CD4-positive, alpha-beta T cell treated with Interferon gamma for 1 hour (primary cell): ENCODE measurements at regions not wholly inside any gene's neighbourhood (a gene's known extent, or its start where the extent isn't known, plus 50 kb on each side); places are given as distances from the start of the nearest gene placed in this dataset.

Source experiments
- DNase-seq: peaks from one replicate; pipeline ENCODE4 v3.0.0-alpha.2; 2020

DNA sequence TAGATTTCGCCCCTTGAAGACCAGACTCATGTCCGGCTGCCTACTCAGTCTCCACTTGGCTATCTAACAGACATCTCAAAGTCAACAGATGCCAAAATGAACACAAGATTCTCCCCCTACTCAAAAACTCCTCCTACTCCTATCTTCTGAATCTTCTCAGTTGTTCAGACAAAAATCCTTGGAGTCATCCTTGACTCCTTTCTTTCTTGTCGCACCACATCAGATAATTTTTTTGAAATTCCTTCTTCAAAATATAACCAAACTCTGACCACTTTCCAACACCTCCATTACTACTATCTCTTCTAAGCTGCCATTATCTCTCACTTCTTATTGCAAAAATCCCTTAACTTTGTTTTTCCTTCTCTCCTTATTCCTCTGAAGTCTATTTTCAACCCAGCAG lies 141.9 kb upstream of the SLC7A14 start:
- no peak for DNase-seq

DNA sequence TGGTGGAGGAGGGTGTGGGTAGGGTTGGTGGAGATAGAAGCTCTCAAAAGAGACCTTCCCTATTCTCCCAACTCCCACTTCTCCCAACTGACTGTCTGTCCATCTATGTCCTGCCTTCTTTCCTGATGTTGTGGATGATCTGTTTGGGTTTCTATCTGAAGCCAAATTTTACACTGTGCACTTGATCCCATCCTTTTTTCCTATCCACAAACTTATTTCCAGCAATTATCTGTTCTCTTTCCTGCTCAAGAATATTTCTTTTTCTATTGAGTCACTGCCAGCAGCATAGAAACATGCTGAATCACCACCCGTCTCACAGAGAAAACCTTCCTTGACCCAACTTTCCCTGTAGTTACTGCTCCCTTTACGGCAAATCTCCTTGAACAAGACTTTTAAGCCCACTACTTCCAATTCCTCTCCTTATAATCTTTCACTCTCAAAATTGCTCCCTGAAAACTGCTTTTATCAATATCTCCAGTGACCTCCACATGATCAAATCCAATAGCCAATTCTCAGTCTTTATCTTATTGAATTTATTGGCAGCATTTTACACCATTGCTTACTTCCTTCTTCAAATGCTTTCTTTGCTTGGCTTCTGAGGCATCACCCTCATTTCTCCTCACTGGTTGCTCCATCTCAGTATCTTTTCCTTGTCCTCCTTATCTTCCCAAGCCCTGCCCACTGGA lies 141.2 kb upstream of the SLC7A14 start:
- no peak for DNase-seq

DNA sequence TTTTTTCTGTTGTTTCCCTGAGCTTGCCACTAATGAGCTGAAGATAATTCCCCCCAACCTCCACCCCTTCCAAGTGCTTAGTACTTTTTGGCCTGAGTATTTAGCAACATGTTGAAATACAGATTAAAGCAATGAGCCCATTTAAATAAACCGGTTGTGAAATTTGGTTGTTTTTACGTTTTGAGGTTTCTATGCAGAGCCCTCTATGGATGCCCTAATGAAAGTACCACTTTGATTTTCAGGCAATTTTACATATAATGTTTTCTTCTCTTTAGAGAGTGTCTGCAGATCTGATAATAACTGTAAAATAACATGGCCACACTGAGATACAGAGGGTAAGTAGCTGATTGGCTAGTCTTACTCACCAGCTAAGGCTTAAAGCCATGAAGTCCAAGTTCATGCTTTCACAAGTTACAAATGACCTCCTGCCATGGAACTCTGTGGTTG lies 139.4 kb upstream of the SLC7A14 start:
- DNase-seq, result no peak

DNA sequence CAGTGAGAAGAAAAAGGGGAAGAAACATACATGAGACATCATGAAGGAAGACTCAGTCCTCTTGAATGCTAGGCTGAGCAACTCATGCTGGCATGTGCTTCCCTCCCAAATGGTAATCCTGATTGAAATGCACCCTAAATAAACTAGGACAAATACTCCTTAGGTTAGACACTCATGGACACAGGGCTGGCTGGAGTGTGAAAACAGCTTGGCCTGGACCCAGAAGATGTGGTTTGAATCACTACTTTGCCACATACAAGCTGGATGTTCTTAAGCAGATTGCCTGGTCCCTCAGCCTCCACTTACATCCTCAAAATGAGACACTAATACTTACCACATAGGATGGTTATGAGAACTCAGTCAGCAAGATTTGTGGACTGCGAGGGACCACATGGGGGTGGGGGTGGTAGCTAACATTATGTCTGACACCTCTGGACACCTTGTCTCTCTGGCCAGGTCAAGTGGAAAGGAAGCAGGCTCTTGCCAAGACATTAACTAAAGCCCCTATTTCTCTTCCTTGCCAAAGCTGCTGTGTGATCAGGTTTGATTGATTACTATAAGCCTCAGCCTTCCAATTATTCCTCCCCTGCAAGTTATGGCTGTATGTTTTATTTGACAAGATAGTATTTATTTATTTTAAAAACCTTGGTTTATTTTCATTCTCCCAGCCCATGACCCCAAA lies 138.9 kb upstream of the SLC7A14 start:
- no peak for DNase-seq

DNA sequence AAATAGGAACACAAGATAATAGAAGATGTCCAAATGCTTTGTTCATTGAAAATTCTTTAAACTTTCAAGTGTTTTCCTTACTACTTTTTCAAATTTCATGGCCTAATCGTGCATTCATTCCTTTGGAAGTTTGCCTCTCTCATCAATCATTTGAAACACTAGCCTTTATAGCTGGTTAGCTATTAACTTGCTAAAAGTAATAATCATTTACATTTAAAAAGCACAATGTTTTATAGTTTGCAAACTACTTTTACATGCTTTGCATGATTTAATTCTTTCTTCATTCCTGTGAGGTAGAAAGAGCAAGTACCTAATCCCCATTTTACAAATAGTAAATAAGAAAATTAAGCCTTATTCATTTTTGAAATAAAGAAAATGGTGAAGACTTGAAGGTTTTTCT lies 137.4 kb upstream of the SLC7A14 start:
- DNase-seq, result no peak

DNA sequence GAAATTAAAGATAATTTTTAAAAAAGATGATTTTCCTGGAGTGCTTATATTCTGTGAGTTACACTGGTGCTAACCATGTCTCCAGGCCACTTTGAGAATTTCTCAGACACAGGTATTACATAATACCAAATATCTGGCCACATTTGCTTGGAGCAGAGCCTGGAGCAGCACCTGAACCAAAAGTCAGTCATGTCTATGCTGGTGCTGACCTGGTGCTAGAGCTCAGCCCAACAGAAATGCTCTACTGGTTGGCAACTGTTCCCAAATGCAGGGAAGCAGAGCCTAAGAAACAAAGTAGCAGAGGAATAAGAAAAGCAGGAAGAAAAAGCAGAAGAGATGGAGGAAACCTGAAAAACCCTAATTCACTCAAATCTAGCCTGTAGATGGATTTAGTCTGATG lies 135.7 kb upstream of the SLC7A14 start:
- no peak for DNase-seq

DNA sequence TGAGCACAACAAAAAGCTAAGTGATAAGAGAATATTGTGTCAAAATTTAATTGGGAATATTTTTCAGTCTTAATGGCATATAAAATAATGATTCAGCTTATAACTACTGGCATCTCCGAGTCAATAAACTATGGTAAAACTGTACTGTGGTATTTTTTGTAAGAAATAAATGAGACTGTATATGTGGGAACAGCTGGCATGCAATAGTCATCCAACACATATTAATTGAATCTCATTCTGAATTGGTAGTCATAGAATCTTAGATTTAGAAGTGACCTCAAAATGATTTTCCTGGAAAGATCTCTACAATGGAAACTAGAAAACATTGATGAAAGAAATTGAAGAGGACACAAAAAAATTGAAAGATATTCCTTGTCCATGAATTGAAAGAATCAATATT lies 133.4 kb upstream of the SLC7A14 start:
- DNase-seq, result no peak

DNA sequence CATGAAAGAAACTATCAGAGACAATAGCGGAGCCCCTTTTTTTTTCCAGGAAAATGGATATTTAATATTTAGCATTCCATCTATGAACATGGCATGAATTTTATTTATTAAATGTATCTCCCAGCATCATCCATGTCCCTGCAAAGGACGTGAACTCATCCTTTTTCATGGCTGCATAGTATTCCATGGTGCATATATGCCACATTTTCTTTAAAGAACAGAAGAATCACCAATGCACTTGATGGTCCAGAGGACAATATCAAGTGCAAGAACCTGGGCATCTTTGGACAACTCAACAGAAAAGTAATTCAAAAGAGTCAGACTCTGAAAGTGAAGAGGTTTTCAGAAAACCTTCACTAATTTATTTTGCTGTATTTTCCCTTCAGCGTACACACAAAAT lies 133.0 kb upstream of the SLC7A14 start:
- DNase-seq, result no peak

DNA sequence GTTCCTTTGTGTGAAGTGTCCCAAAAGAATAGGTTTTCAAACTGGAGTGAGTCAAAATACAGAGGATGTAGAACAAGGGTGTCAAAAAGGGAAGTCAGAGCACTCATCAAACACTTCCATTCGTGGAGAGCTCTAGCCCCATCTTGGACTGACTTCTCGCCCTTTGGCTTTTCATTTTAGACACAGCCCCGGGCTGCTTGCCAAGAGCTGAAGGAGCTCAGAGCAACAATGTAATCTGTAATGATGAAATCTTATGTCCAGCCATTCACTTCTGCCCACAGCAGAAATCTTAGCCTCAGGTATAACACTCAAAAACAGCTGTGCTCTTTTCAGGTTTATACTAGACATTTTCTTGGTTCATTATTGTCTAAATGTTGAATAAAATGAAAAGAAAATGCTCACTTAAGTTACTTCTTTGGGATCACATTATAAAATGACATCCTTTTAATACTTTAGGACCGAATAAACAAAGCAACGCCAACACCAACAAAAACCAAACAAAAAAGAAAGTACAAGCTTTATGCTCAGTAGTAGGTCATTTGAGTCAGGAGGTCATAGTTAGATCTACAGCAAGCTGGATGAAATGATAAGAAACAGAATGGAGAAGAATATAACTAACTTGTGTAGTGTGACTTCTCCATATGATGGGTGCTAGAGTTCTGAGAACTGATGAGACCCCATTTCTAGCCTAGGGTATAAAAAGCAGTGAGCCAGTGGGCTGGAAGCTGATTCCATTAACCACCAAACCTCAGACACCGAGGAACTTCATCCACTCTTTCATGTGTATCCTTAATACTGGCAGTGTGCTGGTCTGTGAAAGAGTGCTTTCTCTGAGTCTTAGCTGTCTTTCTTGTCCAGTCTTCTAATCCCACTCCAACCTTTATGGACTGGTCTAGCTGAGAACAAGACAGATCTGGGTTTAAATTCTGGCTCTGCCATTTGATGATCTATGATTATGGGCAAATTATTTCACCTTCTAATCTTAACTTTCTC lies 131.8 kb upstream of the SLC7A14 start:
- no peak for DNase-seq

DNA sequence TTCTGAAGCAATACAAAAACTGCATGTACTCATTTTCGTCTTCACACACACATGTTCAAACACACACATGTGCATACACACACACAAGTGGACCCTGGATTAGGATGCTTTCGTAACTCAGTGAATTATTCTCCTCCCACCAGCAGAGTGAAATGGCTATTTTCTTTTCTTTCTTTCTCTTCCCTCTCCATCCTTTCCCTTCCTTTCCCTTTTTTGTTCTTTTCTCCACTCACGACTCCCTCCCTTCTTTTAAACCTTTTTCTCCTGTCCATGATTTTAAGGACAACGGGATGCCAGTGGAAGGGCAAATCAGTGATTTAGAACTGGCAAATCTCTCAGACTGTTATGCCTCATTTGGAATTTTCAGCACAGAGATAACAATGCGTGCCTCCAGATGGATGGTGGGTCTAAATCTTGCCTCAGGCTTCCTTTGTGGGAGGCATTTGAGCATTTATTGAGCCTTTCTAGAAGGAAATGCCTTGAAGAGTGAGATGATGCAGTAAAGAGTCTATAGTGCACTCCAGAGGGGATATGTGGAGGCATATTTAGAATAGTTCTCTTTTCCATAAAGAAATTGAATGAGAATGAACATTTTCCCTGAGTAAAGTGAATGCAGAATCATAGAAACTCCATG lies 130.4 kb upstream of the SLC7A14 start:
- DNase-seq, result no peak

DNA sequence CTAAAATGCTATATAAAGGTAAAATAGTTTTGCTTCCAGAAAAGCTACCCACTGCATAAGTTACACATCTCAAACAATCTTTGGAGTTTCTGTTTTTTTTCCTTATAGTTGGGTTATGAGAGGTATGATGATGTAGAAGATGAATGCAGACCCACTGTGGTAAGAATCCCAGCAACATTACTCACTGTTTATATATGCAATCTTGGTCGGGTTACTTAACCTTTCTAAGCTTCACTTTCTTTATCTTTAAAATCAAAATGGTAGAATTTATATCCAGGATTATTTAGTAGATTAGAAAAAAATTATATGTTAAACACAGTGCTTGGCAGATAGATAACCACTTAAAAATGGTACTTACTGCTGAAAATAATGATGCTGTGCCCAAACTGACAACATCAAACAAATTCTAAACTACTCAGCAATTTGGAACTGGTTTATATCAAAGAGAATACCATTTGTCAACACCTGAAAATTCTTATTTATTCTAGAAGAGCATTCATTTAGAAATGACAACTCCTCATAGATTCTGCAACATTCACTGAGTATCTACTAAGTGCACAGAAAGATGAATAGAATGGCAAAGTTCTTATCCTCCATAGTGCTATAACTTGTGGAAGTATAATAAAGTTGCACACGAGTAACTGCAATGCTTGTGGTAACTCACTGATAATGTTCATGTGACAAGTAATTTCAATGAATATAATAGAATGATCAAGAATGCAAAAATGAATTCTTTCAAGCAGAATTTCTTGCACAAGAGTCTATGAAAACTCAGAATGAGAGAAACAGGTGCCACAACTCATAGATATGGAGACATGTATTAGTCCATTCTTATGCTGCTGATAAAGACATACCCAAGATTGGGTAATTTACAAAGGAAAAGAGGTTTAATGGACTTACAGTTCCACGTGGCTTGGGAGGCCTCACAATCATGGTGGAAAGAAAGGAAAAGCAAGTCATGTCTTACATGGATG lies 129.0 kb upstream of the SLC7A14 start:
- DNase-seq, result no peak

DNA sequence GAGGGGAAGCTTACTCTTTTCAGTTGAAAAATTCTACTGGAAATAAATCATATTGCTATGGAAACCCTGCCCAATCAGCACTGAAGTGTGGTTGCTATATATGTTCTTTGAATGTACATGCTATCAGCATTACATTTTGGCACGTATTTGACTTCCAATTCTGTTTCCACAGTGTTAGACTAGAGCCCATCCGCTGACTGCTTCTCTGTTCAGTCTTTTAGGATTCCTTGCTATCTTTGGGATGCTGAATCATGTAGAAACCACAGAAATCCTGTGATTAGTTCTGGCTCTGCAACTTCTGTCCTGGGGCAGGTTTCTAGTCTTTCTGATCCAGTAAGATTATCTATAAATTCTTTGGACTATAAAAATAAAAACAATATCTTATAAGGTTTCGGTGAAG lies 128.2 kb upstream of the SLC7A14 start:
- DNase-seq, result no peak

DNA sequence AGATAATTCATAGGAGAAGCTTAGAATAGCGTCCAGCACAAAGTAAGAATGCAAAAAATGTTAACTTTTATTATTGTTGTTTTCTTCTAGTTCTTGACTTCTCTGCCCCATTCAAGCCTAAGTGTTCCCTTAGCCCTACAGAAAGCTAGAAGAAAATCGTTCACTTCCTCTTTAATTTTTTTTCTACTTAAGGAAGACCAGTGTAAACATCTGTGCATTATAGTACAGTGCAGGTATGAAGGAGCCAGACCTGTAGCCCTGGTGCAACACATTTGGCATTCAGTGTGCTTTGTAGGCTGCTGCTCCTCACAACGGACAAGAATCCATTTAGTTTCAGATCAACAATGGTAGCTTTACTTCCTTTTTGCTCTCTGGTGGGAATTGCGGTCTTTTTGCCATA lies 127.8 kb upstream of the SLC7A14 start:
- DNase-seq, result no peak

DNA sequence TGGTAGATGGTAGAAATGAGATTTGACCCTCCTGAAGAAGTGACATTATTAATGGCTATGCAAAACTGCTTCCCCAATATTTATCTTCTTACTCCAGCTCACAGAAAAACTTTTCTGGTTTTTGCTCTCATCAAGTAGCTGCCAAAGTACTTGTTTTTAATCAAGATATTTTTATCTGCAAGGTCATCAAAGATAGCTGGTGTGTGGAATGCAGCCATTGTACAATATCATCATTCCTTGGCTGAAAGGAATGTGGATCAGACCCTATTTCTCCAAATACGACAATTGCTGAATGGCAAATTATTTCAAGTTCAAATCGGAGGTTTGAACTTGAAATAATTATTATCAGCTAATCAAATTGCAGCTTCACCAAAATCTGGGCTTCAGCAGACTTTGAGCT lies 126.9 kb upstream of the SLC7A14 start:
- no peak for DNase-seq

DNA sequence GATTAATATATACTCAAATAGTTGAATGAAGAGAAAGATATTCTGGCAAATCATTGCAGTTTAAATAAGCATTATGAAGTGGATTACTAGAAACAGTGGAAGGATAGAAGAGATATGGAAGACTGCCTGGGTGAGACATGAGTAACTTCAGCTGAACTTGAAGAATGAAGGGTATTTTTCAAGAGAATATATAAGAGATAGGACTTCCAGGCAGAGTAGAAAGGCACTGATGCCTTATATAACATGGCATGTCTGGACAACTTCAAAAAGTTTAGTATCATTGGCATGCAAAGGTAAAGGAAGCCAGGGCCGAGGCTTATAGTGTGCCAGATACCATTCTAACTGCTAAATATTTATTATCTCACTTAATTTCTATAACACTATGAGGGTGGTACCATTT lies 126.5 kb upstream of the SLC7A14 start:
- DNase-seq, result no peak

DNA sequence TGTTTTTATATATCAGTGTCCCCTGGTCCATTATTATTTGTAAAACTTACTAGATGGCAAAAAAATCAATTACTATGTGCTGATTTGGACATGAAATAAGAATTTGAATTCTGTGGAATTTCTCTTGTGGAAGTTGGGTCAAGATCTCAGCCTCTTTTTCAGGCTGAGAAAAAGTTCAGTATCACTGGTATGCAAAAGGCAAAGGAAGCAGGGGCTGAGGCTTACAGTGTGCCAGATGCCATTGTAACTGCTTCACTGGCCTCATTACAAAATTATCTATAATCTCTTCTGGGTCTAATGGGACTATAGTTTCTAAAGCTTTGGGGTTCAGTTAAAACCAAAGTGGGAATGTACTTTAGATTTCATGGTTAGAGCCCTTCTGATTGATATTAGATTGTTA lies 125.9 kb upstream of the SLC7A14 start:
- DNase-seq, result no peak

DNA sequence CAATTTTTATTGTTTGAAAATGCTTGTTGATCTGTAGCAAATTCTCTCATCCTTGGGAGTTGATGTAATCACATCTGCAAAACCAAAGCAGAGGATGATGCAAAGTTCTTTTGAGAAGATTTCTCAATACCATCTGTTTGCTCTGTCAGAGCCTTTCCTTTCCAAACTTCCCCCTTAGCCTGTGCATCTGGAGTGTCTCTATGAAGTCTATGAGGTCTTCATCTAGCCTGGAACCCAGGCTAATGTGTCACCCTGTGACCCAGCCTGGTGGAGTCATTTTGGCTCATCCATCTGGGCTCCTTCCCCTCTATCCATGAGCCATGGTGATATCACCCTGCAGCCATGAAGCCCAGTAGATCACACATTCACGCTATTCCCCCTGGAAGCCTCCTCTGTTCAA lies 123.2 kb upstream of the SLC7A14 start:
- DNase-seq, result no peak

DNA sequence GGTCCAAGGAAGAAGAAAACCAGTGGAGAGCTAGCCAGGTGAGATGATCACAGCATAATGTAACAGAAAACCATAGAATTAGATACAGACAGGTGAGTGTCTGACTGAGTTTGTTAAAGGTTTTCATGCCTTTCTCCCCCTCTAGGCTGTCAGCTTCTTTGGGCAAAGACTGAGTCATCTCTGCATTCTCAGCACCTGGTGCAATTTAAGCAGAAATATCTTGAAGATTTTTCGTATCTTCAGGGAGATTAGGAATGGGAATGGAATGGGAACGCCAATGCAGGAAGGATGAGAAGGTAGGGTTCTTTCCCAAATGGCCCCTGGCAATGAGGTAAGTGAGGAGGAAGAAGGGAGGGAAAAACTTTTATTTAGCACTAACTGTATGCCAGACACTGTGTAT lies 122.0 kb upstream of the SLC7A14 start:
- no peak for DNase-seq

DNA sequence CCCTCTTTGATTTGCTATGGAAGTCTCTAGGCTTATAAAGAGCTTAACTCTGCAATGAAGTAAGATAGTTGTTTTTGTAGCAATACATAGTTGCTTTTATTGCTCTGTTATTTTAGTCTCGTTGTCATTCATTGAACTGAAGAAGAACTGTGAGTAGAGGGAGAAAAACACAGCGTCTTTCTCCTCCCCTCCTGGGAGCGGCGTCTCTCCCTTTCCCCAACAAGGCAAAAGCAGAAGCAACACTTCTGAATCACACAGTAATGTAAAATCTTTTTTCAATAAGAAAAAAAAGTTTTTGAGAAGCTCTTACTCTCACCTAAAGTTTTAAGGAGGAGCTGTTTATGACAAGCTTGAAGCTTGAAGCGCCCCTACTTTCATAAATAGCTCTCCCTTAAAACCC lies 119.3 kb upstream of the SLC7A14 start:
- no peak for DNase-seq

DNA sequence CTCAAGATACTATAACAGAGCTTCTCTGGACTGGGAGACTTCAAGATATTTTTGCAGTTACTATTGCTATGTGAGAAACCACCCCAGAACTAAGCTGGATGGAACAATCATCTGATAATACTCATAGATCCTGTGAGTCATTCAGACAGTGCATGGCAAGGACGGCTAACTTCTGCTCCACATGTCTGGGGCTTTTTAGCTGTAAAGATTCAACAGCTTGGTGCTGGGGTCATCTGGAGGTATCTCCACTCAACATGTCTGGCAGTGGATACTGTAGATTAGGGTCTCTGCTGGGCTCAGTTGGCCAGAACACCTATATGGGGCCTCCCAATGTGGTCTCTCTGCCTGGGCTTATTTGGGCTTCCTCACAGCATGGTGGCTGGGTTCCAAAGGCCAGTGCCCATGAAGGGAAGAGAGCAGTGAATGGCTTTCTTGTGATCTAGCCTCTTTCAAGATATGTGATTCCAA lies 117.3 kb upstream of the SLC7A14 start:
- no peak for DNase-seq
